HCT116 (cell line): ENCODE measurements at regions not wholly inside any gene's neighbourhood (a gene's known extent, or its start where the extent isn't known, plus 50 kb on each side); places are given as distances from the start of the nearest gene placed in this dataset.

Source experiments
- ELF1 ChIP-seq: IDR thresholded peaks from 2 replicates; pipeline ENCODE4 v1.6.1; 2012; ENCODE audit warnings: low read depth, borderline replicate concordance
- POLR2AphosphoS5 ChIP-seq: IDR thresholded peaks from 2 replicates; pipeline ENCODE4 v1.6.1; 2011; ENCODE audit warnings: mild to moderate bottlenecking, low read depth, low read length, moderate library complexity
- TF ChIP-seq, protein P1 (sequence below), 3 experiments: fragments of 200-600 bp in 1 of 3; sonication (generic) in 1 of 3; IDR thresholded peaks in 2 of 3; conservative IDR thresholded peaks in 1 of 3; 2 replicates each; pipeline ENCODE4 v1.5.1; 2012 to 2017; ENCODE audit warnings: low read depth in 2 of 3, low read length in 2 of 3, antibody characterized with exemption in 1 of 3, borderline replicate concordance in 1 of 3, control low read depth in 1 of 3, mild to moderate bottlenecking in 1 of 3, mixed read lengths in 1 of 3, mixed run types in 1 of 3, moderate library complexity in 1 of 3; ENCODE audit not compliant: insufficient read depth in 1 of 3
- TF ChIP-seq, protein P2 (sequence below): IDR thresholded peaks from 2 replicates; pipeline ENCODE4 v1.6.1; 2011; ENCODE audit warnings: mild to moderate bottlenecking, low read length, moderate library complexity; ENCODE audit not compliant: insufficient replicate concordance; ENCODE audit errors: extremely low read depth

DNA sequence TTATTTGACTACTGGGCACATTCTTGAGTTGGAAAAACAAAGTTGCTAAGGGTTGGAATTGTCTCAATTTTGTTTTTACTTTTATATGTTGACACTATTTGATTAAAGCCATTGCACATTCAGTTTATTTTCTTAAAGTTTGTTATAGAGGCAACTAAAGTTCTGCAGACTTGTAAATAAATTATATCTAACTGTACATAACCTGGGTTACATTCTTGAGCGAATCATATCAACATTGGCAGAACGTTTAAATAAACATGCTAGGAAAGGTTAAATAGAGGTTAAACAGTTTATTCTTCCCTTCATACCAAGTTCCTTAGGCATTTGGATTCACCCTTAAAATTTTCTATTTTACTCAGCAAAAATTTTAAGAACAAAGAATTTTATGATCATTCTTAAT, 74.5 kb downstream of the UCHL1 start:
- TF ChIP-seq, protein P1, sequence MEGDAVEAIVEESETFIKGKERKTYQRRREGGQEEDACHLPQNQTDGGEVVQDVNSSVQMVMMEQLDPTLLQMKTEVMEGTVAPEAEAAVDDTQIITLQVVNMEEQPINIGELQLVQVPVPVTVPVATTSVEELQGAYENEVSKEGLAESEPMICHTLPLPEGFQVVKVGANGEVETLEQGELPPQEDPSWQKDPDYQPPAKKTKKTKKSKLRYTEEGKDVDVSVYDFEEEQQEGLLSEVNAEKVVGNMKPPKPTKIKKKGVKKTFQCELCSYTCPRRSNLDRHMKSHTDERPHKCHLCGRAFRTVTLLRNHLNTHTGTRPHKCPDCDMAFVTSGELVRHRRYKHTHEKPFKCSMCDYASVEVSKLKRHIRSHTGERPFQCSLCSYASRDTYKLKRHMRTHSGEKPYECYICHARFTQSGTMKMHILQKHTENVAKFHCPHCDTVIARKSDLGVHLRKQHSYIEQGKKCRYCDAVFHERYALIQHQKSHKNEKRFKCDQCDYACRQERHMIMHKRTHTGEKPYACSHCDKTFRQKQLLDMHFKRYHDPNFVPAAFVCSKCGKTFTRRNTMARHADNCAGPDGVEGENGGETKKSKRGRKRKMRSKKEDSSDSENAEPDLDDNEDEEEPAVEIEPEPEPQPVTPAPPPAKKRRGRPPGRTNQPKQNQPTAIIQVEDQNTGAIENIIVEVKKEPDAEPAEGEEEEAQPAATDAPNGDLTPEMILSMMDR (IDR thresholded peaks at IDR 0.05 in 2 of 3, conservative IDR thresholded peaks at IDR 0.05 in 1 of 3; ENCODE audit: borderline replicate concordance in 1 of 3, insufficient read depth in 1 of 3, low read depth in 2 of 3, low read length in 2 of 3), result no peak
- no peak for TF ChIP-seq POLR2AphosphoS5
- TF ChIP-seq ELF1, result no peak
- TF ChIP-seq, protein P2, sequence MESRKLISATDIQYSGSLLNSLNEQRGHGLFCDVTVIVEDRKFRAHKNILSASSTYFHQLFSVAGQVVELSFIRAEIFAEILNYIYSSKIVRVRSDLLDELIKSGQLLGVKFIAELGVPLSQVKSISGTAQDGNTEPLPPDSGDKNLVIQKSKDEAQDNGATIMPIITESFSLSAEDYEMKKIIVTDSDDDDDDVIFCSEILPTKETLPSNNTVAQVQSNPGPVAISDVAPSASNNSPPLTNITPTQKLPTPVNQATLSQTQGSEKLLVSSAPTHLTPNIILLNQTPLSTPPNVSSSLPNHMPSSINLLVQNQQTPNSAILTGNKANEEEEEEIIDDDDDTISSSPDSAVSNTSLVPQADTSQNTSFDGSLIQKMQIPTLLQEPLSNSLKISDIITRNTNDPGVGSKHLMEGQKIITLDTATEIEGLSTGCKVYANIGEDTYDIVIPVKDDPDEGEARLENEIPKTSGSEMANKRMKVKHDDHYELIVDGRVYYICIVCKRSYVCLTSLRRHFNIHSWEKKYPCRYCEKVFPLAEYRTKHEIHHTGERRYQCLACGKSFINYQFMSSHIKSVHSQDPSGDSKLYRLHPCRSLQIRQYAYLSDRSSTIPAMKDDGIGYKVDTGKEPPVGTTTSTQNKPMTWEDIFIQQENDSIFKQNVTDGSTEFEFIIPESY, result no peak
